MV-4-11 (cell line): ENCODE measurements at regions not wholly inside any gene's neighbourhood (a gene's known extent, or its start where the extent isn't known, plus 50 kb on each side); places are given as distances from the start of the nearest gene placed in this dataset.
A peak's percentile ranks its signal among the peaks of the same experiment; 100 is the strongest.

Experiments
- DNase-seq: peaks from one replicate; lab custom pipeline; 2025; lab: John Stamatoyannopoulos, UW

DNA sequence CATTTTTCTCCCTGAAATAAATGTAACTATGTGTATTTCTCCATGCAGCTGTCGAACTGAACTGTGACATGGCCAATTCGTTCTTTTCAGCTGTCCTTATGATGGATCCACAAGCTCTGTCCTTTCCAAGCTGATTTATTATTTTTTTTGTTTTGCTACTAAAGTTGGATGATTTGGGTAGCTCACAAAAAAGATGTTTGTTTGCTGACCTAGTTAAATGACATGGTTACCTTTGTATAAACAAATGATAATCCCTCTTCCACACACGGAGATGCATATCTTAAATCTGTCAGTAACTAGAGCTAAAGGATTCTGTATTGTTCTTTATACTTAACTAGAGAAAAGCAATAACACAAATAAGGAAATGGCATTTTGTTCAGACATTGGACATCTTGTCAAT, 884.3 kb upstream of the PCDH20 start:
- no peak for DNase-seq

DNA sequence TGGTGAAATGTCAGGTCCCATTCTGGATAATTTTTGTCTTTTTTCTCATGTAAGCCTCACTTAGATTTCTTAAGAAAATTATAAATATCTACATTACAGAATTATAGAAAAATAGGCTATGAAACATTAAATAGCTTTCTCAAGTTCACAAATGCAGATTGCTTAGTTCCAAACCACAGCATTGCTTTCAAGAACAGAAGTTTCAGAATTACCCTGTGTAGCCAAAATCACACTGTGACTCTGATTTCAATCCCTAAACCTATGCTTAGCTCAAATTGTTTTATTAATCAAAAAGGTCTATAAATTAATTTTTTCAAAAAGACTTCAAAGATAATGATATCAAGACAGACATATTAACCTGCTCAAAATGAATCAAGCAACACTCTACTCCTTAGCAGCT, 881.2 kb upstream of the PCDH20 start:
- DNase-seq, result no peak

DNA sequence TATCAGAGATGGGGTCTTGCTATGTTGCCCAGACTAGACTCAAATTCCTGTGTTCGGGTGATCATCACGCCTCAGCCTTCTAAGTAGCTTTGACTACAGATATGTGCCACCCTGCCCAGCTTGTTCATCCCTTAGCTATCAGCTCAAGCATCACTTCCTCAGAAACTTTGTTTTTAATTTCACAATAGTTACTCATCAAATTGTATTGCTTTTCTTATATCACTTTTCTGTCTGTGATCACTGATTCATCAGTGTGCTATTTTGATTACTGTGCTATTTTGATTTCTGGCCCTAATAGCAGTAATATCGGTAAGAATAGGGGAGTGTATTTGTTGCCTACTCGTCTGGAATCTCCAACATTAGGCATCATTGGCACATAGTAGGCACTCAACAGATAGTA, 878.6 kb upstream of the PCDH20 start:
- DNase-seq, result no peak

DNA sequence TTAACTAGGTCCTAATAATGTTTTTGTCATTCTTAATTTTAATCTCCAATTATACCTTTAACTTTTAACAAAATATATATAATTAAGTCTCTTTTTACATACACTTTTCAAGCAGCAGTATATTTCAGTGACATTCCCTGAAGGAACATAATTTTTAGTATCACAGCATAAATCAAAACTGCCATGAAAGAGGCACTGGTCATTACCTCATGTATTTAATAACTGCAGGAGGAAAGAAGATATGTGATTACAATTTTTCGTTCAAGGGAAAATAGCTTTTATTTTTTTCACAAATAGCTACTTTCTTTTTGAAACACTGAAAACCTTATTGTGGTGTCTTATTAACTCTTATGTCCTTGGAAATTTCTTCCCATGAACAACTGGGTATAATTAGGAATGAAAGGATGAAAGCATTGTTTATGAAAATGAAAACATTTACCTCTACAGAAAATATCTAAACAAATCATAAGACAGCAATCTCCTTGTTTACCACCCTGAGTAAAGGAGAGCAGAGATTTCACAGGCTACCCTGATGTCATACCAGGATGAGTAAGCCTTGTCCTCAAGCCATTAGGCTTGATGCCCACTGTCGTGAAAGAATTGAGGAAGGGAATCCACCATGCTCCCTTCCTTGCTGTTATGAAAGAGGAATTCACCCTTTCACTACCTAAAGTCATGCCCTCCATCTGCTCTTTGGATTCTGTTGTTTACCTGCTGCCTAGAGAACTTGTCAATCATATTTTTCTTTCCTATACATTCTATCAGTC, 877.2 kb upstream of the PCDH20 start:
- peak; percentile 7 for DNase-seq

DNA sequence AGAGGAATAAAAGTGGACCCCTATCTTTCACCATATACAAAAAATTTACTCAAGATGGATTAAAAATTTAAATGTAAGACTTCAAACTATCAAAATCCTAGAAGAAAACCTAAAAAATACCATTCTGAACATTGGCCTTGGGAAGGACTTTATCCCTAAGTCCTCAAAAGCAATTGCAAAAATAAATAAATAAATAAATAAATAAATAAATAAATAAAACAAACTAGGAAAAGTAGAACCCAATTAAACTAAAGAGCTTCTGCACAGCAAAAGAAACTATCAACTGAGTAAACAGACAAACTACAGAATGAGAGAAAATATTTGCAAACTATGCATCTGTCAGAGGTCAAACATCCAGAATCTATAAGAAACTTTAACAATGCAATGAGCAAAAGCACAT, 874.9 kb upstream of the PCDH20 start:
- no peak for DNase-seq

DNA sequence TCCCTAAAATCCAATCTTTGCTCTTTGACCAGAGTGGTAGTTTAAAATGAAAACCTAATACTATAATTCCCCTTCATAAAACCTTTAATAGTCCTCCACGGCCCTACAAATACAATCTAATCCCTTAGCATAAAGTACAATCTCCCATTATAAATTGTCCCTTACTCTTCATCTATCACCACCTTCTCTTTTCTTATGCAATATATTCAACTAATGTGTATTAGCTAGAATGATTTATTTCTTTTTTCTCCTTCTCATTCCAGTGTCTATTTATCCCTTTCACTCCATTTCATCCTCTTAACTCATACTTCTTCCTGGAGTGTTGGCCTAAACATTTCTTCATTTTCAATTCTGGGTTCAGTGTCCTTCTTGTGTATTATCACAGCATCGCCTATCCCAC, 872.1 kb upstream of the PCDH20 start:
- DNase-seq, result no peak

DNA sequence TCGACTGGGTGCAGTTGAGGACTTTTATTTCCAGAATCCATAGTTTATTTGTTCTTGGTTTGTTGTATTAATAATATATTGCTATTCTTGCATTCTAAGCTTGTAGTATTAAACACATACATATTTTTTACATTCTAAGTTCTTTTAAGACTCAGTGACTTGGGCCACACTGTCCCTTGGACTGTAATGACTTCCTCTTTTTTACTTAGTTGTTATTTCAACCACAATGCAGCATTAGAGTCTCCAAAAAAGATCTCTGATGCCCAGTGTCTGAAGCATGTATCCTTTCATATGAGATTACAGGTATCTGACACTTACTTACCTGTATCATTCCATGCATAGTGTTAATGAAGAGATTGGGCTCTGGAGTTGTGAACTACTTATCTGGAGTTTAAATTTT, 864.9 kb upstream of the PCDH20 start:
- DNase-seq, result peak; percentile 49

DNA sequence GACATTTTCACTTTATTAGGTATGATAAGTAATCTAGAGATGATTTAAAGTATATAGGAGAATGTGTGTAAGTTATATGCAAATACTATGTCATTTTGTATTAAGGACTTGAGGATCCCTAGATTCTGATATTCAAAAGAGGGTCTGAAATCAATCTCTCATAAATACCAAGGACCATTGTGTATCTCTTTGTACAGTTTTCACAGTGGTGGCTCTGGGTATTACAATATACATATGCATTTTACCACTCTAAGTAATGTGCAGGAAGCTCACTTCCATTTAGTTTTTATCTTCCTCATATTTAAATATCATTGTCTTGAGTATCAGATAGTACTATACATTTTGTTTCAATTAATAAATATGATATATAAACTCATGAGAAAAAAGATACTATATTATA, 862.6 kb upstream of the PCDH20 start:
- no peak for DNase-seq

DNA sequence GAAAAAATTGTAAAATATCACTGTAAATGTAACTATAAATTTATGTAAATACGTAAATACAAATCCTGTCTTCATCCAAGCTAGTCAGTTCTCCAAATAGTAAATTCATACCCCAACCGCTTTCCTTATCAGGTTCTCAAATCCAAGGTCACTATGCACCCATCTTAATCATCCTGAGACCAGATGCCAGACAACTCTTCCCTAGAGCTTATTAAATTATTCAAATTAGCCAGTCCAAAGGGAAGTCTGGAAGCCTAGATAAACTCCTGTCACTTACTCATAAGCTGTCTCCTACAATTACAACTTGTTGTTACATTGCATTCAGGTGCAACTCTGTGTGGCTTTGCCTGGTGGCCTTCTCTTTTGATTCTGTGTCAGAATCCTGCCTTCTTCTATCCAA, 836.1 kb upstream of the PCDH20 start:
- DNase-seq, result no peak

DNA sequence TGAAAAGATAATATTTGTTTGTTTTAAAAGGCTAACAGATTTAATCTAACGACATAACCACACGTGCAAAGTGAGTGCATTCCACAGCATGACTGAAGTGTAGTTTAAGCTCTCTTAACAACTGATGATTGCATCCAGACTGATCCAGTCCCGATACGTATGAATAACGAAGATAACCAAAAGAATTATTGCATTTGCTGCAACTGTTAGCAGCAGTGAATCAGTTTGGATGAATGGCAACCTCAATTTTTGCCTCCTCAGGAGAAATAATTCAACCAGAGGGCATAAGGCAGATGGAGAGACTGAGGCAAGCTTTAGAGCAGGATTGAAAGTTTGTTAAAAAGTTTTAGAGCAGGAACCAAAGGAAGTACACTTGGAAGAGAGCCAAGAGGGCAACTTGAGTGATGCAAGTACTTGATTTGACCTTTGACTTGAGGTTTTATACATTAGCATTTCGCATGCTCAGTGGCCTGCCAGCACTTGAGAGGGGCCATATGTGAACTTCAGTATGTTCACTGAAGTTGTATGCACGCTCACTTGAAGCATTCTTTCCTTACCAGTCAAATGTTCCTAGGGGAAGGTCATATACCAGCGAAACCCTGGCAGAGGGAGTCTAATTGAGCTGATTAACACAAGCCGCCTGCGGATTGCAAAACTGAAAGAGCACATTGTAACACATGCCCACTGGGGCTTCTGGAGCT, 835.0 kb upstream of the PCDH20 start:
- DNase-seq, result peak; percentile 18

DNA sequence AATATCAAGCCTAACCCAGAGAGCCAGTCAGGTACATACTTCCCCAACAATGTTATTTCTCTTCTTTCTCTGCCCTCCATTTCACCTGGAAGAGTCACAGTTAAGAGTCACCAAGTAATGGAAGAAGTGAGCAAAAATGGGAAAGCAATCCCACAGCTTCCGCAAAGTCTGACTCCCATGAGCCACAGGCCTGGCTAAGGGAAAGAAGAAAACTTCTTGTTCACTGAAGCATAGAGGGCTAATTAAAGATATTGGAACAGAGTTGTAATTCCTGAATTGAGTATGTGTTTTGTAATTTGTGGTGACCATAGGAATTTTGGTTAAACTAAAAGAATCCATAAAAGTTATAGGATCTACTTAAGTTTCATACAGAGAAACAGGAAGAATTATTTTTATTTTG, 830.9 kb upstream of the PCDH20 start:
- DNase-seq, result no peak

DNA sequence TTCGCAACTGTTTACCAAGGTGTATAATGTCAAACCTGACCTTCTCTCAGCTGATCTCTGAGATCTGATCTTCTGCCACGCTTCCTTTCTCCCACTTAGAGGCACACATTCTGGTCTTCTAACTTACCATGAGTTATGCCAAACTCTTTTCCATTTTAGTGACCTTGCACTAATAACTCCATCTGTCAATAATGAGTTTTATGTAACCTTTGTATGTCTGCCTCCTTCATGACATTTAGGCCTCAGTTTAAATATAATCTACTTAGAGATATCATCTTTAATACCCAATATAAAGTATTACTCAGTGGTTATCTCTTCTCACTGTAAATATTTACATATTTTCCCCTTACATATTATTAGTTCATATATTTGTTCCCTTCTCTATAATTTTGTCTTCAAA, 827.5 kb upstream of the PCDH20 start:
- DNase-seq, result no peak

DNA sequence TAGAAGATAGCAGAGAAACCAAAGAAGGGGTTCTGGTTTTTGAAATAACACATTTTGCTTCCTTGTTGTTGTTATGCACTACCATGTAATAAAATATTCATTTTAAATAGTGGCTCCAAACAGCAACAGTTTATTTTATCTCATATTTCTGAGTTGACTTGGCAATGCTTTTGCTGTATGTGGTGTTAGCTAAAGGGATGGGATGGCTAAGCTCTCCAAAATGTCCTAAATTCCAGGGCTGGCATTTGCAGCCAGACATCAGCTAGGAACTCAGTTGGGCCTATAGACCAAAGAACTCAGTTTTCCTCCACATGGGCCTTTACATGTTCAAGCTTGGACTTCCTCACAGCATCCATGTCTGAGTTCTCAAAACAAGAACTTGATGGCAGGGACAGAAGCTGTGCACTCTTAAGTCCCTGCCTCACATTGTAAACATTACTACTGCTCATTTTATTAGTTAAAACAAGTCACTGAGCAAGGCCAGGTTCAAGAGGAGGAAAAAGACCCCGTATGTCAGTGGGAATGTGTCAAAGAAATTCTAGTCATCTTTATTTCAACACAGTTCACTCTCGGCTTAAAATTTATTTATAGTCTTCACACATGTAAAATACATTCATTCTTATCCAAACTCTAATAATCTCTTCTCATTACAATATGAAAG, 819.3 kb upstream of the PCDH20 start:
- no peak for DNase-seq

DNA sequence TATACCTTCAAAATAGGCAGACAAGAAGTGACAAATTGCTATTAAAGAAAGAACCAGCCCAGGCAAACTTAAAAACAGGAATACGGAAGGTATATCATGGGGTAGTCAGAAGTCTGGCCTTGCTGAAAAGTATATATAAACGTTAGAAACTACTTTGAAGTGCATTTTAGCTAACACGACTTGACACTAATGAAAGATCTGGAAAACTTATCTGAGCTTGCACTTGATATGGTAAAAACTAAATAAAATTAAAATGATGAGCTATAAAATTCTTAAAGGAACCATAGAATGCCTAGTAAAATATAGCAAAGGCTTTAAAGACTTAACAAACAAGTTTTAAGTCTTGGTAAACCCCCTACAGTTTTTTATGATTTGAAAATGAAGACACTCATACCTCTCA, 795.3 kb upstream of the PCDH20 start:
- no peak for DNase-seq

DNA sequence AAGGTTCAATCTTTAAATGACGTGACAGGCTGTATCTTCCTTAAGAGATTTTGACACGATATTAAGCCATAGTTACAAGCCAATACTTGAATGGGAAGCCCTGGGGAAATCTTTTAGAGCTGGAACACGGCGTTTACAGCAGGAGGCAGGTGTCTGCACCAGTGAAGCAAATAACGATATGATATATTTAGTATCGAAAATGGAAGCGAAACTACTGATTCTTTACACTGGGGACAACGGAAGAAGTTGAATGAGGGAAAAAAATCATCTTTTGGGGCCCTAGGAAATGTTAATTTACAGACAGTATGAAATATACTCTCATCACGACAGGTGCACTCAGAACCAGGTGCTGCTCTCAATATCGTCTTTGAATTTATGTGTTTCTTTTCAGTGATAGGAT, 793.9 kb upstream of the PCDH20 start:
- peak; percentile 55 for DNase-seq

DNA sequence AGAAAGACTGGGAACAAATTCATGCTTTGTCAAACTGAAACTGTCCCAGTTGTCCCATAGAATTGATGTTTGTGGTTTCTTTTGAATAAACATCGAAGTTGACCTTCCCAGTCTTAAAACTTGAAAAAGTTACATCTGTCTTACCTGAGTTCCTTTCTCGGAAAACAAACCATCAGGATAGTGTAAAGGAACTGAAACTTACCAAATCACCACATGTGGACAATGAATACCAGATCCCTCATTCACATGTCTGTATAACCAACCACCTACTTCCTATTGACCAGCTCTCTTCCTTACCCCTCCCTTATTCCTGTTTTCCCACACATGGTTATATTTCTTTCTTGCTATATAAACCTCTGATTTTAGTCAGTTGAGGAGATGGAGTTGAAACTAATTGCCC, 791.7 kb upstream of the PCDH20 start:
- peak; percentile 40 for DNase-seq

DNA sequence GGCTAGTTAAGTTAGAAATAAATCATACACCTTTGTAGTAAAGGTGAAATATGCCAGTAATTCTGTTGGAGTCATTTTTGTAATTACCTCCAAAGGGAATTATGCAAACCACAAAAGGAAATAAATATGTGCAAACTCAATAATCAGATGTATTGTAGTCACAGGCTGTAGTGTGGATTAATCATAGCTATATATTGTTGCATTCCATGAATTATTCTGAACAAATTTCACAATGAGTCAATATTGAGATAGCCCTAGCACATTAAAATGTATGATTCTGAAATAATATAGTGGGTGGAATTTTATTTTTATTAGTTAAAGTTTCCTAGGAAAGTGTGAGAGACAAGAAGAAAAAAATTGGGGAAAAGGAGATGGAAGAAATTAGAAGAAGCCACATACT, 790.5 kb upstream of the PCDH20 start:
- no peak for DNase-seq

DNA sequence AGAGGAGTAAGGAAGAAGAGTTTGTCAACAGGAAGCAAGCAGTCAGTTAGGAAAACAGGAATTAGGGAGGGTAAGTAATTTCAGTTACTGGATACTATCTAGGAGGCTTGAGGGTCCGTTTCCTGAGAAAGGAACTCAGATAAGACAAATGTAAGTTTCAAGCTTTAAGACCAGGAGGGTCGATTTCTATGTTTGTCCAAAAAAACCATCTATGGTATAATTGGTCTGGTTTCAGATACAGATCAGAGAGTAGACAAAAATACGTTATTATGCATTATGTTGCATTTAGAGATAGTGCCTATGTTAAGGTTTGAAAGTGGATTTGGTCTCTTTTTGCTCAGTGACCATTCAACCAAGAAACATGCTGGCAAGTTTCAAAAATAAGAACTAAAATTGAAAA, 789.6 kb upstream of the PCDH20 start:
- no peak for DNase-seq

DNA sequence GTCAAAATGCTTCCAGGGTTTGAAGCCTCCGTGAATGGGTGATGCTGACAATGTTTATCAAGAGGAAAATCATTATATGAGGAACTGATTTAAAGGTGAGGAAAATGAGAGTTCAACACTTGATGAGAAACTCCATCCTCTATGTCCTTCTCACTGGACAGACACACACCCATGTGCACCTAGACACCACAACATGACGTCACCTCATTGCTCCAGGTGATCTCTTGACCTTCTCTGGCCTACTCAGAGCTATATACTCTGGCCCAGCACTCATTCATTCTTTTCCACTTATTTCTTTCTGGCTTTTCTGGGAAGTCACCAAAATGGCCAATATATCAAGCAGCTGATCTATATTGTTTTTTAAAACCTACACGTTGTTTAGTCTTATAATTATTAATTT, 778.7 kb upstream of the PCDH20 start:
- no peak for DNase-seq

DNA sequence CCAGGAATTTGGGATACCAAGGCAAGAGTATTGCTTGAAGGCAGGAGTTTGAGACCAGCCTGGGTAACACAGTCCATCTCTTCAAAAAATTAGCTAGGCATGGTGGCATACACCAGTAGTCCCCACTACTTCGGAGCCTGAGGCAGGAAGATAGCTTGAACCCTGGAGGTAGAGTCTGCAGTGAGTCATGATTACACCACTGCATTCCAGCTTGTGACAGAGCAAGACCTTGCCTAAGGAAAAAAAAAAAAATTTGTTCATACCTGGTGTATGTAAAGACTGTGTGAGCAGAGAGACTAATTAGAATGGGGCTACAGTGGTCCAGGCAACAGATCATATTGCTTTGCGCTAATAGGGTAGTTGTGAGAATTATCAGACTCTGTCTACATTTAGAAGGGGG, 778.3 kb upstream of the PCDH20 start:
- no peak for DNase-seq

DNA sequence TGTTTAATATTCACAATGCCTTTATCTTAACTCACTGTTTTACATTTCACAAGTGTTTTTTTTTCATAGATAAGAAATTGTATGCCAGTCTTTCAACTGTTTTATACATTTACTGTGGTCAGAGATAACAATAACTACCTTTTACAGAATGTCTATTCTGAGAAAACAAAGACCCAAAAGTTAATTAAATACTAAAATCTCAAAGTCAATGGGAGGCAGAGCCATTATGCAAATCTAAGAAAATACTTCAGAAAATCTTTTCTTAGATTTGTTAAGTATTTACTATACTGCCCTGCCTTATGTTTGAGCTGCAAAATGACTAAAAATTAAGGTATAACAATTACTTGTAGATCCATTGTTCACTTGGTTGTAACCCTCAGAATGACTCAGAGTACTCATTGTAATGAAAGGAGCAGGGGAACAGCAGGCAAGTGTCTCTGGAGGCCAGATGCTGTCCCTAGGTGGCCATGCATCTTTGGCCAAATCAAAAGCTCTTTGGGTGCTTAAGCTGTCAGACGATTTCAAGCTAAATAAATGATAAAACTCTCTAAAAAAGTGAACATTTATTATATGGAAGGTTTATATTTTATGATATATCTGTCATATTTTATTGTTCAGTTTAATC, 770.1 kb upstream of the PCDH20 start:
- DNase-seq, result no peak

DNA sequence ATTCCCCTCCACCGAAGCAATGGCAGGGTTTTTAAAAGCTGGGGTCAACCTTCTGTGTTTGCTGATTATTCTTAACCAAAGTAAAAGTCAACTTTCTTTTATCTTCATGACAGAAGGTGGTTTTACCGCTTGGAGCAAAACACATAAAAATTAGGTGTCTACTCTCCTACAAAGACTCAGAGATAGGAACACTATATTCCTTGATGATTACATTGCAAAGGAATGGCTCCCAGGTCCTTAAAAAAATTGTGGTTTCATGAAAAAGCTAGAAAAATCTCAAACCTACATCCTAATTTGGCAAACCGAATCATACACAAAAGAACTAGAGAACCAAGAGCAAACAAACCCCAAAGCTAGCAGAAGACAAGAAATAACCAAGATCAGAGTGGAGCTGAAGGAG, 760.4 kb upstream of the PCDH20 start:
- no peak for DNase-seq

DNA sequence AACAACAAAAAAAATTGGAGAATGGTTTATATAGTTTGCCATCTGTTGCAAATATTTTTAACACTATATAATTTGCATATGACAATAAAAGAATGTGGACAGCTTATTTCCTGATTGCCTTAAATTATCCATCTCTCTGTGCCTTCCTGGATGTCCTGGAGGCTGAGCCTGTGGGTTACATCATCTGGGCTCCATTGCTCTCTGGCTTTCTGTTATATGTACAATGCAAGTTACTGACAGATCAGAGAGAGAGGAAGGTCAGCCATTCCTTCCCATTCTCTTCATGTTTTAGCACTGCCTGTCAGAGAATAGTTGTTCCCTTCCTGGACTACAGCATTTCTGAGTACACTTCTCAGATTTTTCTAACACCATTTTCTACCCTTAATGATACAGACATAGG, 758.3 kb upstream of the PCDH20 start:
- no peak for DNase-seq
